HCT116 (cell line): ENCODE measurements at regions not wholly inside any gene's neighbourhood (a gene's known extent, or its start where the extent isn't known, plus 50 kb on each side); places are given as distances from the start of the nearest gene placed in this dataset.

Experiments
- CTCF ChIP-seq, 3 experiments: fragments of 200-600 bp in 1 of 3; sonication (generic) in 1 of 3; IDR thresholded peaks in 2 of 3; conservative IDR thresholded peaks in 1 of 3; 2 replicates each; pipeline ENCODE4 v1.5.1; 2012 to 2017; ENCODE audit warnings: low read depth in 2 of 3, low read length in 2 of 3, antibody characterized with exemption in 1 of 3, borderline replicate concordance in 1 of 3, control low read depth in 1 of 3, mild to moderate bottlenecking in 1 of 3, mixed read lengths in 1 of 3, mixed run types in 1 of 3, moderate library complexity in 1 of 3; ENCODE audit not compliant: insufficient read depth in 1 of 3
- EGR1 ChIP-seq: IDR thresholded peaks from 2 replicates; pipeline ENCODE4 v1.6.1; 2012; ENCODE audit warnings: low read depth
- ELF1 ChIP-seq: IDR thresholded peaks from 2 replicates; pipeline ENCODE4 v1.6.1; 2012; ENCODE audit warnings: low read depth, borderline replicate concordance
- EZH2 ChIP-seq: fragments of 200-600 bp; sonication (generic); IDR thresholded peaks from 2 replicates; pipeline ENCODE4 v1.6.1; 2017; ENCODE audit warnings: antibody characterized with exemption, mixed run types
- EZH2phosphoT487 ChIP-seq: fragments of 200-600 bp; IDR thresholded peaks from 2 replicates; pipeline ENCODE4 v1.6.1; 2018; ENCODE audit warnings: antibody characterized with exemption, borderline replicate concordance
- FOSL1 ChIP-seq: IDR thresholded peaks from 2 replicates; pipeline ENCODE4 v1.6.1; 2012; ENCODE audit warnings: low read depth
- POLR2A ChIP-seq: IDR thresholded peaks from 2 replicates; pipeline ENCODE4 v1.7.0; 2011; ENCODE audit warnings: borderline replicate concordance; ENCODE audit not compliant: insufficient read depth, insufficient read length; ENCODE audit errors: extremely low read depth
- POLR2AphosphoS5 ChIP-seq: IDR thresholded peaks from 2 replicates; pipeline ENCODE4 v1.6.1; 2011; ENCODE audit warnings: mild to moderate bottlenecking, low read depth, low read length, moderate library complexity
- REST ChIP-seq: IDR thresholded peaks from 2 replicates; pipeline ENCODE4 v1.6.1; 2012; ENCODE audit warnings: low read depth
- SP1 ChIP-seq: IDR thresholded peaks from 2 replicates; pipeline ENCODE4 v1.6.1; 2012; ENCODE audit warnings: low read depth
- SRF ChIP-seq: IDR thresholded peaks from 2 replicates; pipeline ENCODE4 v1.6.1; 2012; ENCODE audit warnings: low read depth
- TCF7L2 ChIP-seq: IDR thresholded peaks from 2 replicates; pipeline ENCODE4 v1.7.0; 2011; ENCODE audit warnings: borderline replicate concordance, inconsistent platforms; ENCODE audit not compliant: insufficient read depth, insufficient read length; ENCODE audit errors: extremely low read depth
- ZNF274 ChIP-seq: fragments of 200-500 bp; sonication (Bioruptor generic); IDR thresholded peaks from 2 replicates; pipeline ENCODE4 v1.6.1; 2014; ENCODE audit warnings: mild to moderate bottlenecking, low read depth, low read length, inconsistent platforms

- TF ChIP-seq EZH2 (no peak), CTCF (IDR thresholded peaks at IDR 0.05 in 2 of 3, conservative IDR thresholded peaks at IDR 0.05 in 1 of 3; ENCODE audit: borderline replicate concordance in 1 of 3, insufficient read depth in 1 of 3, low read depth in 2 of 3, low read length in 2 of 3) (no peak), EGR1 (no peak), POLR2A (no peak), FOSL1 (no peak), TCF7L2 (no peak), EZH2phosphoT487 (no peak), REST (no peak), ELF1 (no peak), SP1 (no peak), ZNF274 (no peak), POLR2AphosphoS5 (no peak), SRF (no peak)
Measured at GRCh38 chr2:142684667-142685066, 192.8 kb upstream of the KYNU start.
